ENCODE measurements at regions not wholly inside any gene's neighbourhood (a gene's known extent, or its start where the extent isn't known, plus 50 kb on each side); places are given as distances from the start of the nearest gene placed in this dataset.

DNA sequence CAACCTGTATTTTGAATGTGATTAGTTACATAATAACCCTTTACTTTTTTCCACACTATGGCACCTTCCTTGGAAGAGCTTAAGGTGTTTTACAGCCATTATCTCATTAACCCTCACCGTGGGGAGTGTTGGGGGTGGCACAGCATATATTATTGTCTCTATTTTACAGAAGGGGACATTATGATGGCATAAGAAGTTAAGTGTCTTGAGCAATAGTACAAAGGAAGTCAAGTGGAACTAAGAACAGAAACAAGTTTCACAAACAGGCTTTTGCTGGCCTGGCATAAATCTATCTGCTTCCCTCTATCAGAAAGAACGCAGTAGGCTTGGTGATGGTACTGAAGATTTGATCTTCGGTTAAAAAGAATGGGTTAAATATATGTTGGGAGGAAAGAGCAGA, 169.7 kb upstream of the OTX2 start:
- TF ChIP-seq, protein P1, sequence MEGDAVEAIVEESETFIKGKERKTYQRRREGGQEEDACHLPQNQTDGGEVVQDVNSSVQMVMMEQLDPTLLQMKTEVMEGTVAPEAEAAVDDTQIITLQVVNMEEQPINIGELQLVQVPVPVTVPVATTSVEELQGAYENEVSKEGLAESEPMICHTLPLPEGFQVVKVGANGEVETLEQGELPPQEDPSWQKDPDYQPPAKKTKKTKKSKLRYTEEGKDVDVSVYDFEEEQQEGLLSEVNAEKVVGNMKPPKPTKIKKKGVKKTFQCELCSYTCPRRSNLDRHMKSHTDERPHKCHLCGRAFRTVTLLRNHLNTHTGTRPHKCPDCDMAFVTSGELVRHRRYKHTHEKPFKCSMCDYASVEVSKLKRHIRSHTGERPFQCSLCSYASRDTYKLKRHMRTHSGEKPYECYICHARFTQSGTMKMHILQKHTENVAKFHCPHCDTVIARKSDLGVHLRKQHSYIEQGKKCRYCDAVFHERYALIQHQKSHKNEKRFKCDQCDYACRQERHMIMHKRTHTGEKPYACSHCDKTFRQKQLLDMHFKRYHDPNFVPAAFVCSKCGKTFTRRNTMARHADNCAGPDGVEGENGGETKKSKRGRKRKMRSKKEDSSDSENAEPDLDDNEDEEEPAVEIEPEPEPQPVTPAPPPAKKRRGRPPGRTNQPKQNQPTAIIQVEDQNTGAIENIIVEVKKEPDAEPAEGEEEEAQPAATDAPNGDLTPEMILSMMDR (IDR thresholded peaks at IDR 0.05) = no peak
- H3K36me3 ChIP-seq = no peaks in the 10 kb centered on the region
- no peaks in the 10 kb centered on the region for H3K4me1 ChIP-seq
- no peak overlapping the region for H3K4me3 ChIP-seq
- no peak overlapping the region for H3K27ac ChIP-seq
- no peak overlapping the region for H3K9ac ChIP-seq (ENCODE audit: low read depth in 2 of 2, low read length in 2 of 2)
- no peaks in the 10 kb centered on the region for H3K27me3 ChIP-seq
- intact Hi-C loops (cut with DNase I) = no loop called here
- DNase-seq = no peak
- H3K9me3 ChIP-seq = no peaks in the 10 kb centered on the region

DNA sequence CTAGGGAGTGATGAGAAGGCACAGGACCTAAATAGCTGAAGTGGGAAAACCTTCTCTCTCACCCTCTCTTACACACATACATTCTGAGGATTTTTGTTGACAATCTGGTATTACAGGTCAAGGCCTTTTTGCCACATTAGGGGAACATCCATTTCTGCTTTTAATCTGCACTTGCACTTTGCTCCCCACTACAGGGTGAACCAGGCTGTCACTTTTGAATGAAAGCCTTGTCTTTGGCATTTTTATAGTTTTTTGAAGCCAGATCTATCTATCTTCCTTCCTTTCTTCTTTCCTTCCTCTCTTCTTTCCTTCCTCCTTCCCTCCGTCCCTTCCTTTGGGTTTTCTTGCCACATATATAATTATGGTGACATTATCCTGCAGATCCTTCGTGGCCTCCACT, 165.9 kb upstream of the OTX2 start:
- intact Hi-C loops (cut with DNase I) = no loop called here
- no peaks in the 10 kb centered on the region for H3K36me3 ChIP-seq
- no peaks in the 10 kb centered on the region for H3K4me1 ChIP-seq
- H3K4me3 ChIP-seq = no peak overlapping the region
- H3K27me3 ChIP-seq = no peaks in the 10 kb centered on the region
- H3K9me3 ChIP-seq = no peaks in the 10 kb centered on the region
- no peak overlapping the region for H3K9ac ChIP-seq (ENCODE audit: low read depth in 2 of 2, low read length in 2 of 2)
- TF ChIP-seq, protein P1 (IDR thresholded peaks at IDR 0.05) = no peak
- no peak overlapping the region for H3K27ac ChIP-seq
- no peak for DNase-seq

DNA sequence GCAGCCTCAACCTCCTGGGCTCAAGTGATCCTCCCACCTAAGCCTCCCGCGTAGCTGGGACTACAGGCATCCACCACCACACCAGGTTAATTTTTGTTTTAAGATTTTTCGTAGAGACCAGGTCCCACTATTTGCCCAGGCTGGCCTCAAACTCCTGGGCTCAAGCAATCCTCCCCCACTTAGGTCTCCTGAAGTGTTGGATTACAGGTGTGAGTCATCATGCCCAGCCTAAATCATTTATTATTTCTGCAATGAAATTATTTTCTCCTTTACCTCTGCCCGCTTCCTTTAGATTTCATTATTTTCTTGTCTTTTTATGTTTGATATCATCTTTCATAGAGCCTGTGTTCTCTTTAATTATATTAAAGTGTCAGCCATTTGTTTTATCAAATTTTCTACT, 165.2 kb upstream of the OTX2 start:
- Histone ChIP-seq H3K4me3 (no peak overlapping the region), H3K9ac (ENCODE audit: low read depth in 2 of 2, low read length in 2 of 2) (no peak overlapping the region), H3K9me3 (no peaks in the 10 kb centered on the region), H3K4me1 (no peaks in the 10 kb centered on the region), H3K27me3 (no peaks in the 10 kb centered on the region), H3K36me3 (no peaks in the 10 kb centered on the region), H3K27ac (no peak overlapping the region)
- no peak for DNase-seq
- intact Hi-C loops (cut with DNase I) = no loop called here
- TF ChIP-seq, protein P1 (IDR thresholded peaks at IDR 0.05) = no peak

DNA sequence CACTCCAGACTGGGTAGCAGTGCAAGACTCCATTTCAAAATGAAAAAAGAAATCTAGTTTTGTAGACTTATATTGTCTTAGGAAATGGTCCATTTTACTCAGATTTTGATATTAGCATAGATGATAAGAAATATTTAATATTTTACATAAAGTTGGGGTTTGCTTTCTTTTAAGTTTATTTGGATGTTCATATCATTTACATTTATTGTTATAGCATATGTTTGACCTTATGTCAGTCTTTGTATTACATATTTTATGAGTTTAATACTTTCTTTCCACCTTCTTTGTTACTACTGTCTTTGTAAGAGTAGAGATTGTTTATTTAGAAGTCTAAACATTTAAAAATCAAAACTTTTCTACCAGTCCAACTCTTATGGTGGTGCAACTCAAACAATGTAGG, 162.7 kb upstream of the OTX2 start:
- Histone ChIP-seq H3K9me3 (no peaks in the 10 kb centered on the region), H3K27ac (no peak overlapping the region), H3K36me3 (no peaks in the 10 kb centered on the region), H3K4me1 (no peaks in the 10 kb centered on the region), H3K4me3 (no peak overlapping the region), H3K9ac (ENCODE audit: low read depth in 2 of 2, low read length in 2 of 2) (no peak overlapping the region), H3K27me3 (no peaks in the 10 kb centered on the region)
- TF ChIP-seq, protein P1 (IDR thresholded peaks at IDR 0.05) = no peak
- no peak for DNase-seq
- intact Hi-C loops (cut with DNase I) = no loop called here

DNA sequence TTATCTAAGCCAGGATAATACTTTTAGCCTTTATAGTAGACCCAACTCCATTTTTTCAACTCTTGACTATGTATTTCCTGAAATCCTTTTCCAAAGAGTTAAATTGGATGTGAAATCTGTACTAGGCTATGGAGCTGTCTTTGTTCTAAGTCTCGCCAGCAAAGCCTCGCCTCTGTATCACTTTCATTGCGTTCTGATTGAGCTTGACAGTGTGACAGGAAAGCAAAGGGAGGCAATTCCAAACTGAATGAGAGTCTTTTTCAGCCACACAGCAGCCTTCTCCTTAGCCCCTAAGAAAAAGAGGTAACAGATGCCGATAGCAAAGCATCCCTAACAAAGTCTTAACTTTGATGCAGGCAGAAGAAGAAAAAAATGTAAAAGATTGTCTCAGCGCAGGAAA, 154.6 kb upstream of the OTX2 start:
- Histone ChIP-seq H3K36me3 (no peaks in the 10 kb centered on the region), H3K4me3 (no peak overlapping the region), H3K4me1 (no peaks in the 10 kb centered on the region), H3K27ac (no peak overlapping the region), H3K27me3 (no peaks in the 10 kb centered on the region), H3K9me3 (no peaks in the 10 kb centered on the region), H3K9ac (ENCODE audit: low read depth in 2 of 2, low read length in 2 of 2) (no peak overlapping the region)
- DNase-seq = no peak
- intact Hi-C loops (cut with DNase I) = no loop called here
- TF ChIP-seq, protein P1 (IDR thresholded peaks at IDR 0.05) = no peak

DNA sequence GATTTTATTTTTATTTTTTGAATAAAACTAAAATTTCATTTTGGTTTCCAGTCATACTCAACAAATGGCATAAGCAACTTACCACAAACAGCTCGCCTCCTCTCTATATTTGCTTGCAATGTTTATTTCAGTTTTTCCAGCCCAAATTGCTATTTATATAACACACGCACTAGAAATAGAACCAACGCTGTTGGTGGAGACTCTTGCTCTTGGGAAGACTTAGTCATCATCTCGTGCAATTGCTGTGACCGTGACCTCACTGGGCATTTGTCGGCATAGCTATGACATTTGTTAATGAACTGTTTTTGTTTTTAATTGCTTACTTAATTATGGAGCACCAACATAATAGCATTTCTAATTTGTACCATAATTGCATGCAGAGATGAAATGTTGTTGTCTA, 153.1 kb upstream of the OTX2 start:
- no peaks in the 10 kb centered on the region for H3K36me3 ChIP-seq
- DNase-seq = no peak
- H3K27me3 ChIP-seq = no peaks in the 10 kb centered on the region
- no peak overlapping the region for H3K4me3 ChIP-seq
- no peaks in the 10 kb centered on the region for H3K9me3 ChIP-seq
- intact Hi-C loops (cut with DNase I) = no loop called here
- H3K4me1 ChIP-seq = no peaks in the 10 kb centered on the region
- H3K27ac ChIP-seq = no peak overlapping the region
- H3K9ac ChIP-seq (ENCODE audit: low read depth in 2 of 2, low read length in 2 of 2) = no peak overlapping the region
- TF ChIP-seq, protein P1 (IDR thresholded peaks at IDR 0.05) = no peak
